Uterus (tissue), 2 donors: ENCODE measurements at regions not wholly inside any gene's neighbourhood (a gene's known extent, or its start where the extent isn't known, plus 50 kb on each side); places are given as distances from the start of the nearest gene placed in this dataset.

Experiments used
- POLR2A ChIP-seq, 2 donors: fragments of 450-650 bp; IDR thresholded peaks; one replicate each; pipeline ENCODE4 v1.6.1; 2016; ENCODE audit warnings: antibody characterized with exemption in 2 of 2, mild to moderate bottlenecking in 1 of 2, moderate library complexity in 1 of 2
- TF ChIP-seq, protein P1 (sequence below), 4 experiments: fragments of 200-600 bp in 2 of 4; fragments of 450-650 bp in 2 of 4; sonication (generic) in 2 of 4; IDR thresholded peaks; one replicate each; pipeline ENCODE4 v1.5.1; 2016 to 2019; ENCODE audit warnings: antibody characterized with exemption in 4 of 4, mild to moderate bottlenecking in 2 of 4, moderate library complexity in 1 of 4

DNA sequence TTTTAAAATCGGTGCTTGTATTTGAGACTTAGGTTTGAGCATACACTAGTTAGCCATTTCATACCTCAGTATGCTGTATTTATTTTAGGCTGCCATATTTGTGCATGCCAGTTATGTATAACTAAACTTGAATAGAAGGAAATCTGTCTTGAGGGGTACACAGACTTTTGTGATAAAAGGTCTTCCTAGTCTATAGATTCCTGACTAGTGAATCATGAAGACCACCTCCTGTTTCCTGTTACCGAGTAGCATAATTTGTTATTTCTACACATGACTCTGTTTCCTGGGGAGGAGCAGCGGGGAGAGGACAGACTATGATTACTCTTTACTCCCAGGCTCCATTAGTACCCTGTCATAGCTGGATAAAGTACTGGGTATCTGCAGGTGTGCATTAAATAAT is 316.8 kb upstream of the SNX7 start:
- TF ChIP-seq, protein P1, sequence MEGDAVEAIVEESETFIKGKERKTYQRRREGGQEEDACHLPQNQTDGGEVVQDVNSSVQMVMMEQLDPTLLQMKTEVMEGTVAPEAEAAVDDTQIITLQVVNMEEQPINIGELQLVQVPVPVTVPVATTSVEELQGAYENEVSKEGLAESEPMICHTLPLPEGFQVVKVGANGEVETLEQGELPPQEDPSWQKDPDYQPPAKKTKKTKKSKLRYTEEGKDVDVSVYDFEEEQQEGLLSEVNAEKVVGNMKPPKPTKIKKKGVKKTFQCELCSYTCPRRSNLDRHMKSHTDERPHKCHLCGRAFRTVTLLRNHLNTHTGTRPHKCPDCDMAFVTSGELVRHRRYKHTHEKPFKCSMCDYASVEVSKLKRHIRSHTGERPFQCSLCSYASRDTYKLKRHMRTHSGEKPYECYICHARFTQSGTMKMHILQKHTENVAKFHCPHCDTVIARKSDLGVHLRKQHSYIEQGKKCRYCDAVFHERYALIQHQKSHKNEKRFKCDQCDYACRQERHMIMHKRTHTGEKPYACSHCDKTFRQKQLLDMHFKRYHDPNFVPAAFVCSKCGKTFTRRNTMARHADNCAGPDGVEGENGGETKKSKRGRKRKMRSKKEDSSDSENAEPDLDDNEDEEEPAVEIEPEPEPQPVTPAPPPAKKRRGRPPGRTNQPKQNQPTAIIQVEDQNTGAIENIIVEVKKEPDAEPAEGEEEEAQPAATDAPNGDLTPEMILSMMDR (IDR thresholded peaks at IDR 0.05) = no peak
- TF ChIP-seq POLR2A (IDR thresholded peaks at IDR 0.05) = no peak
